ENCODE measurements at regions not wholly inside any gene's neighbourhood (a gene's known extent, or its start where the extent isn't known, plus 50 kb on each side); places are given as distances from the start of the nearest gene placed in this dataset.
A peak's percentile ranks its signal among the peaks of the same experiment; 100 is the strongest.
"Not testable (repeated sequence)": the region's sequence is repeated elsewhere in the genome, so short reads cannot be mapped to it uniquely, and the experiment has no call there.

GRCh38 chr1:204760350-204760749 is 74.8 kb upstream of the LRRN2 start:
- Mint-ChIP-seq H3K4me3 (no peak overlapping the region), H3K27me3 (ENCODE audit: low read depth) (peaks cover 5% of the 10 kb centered on the region), H3K9me3 (no peaks in the 10 kb centered on the region), H3K4me1 (ENCODE audit: low read depth) (peaks cover 6% of the 10 kb centered on the region), H3K36me3 (ENCODE audit: insufficient read depth) (no peaks in the 10 kb centered on the region)
- DNase-seq (no peak), ATAC-seq (no peak)

DNA sequence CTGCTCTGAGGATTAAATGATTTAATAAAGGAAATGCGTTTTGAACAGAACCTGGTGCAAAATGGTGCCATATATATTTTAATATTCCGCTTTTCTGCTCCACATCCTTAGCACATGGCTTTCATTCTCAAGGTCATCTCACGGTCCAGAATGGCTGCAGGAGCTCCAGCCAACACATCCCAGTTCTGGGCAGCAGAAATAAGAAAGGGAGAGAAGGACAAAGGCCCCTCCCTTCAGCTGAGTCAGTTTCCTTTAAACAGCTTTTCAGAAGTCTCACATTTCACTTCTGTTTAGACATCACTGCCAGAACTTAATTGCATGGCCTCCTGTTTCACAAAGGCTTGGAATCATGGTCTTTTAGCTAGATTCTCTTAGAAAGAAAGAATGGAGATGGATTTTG is 75.2 kb upstream of the LRRN2 start:
- H3K4me1 Mint-ChIP-seq (ENCODE audit: low read depth): peaks cover 6% of the 10 kb centered on the region
- H3K9me3 Mint-ChIP-seq: no peaks in the 10 kb centered on the region
- H3K4me3 Mint-ChIP-seq: no peak overlapping the region
- DNase-seq (no peak), ATAC-seq (no peak)
- H3K36me3 Mint-ChIP-seq (ENCODE audit: insufficient read depth): no peaks in the 10 kb centered on the region
- peaks cover 7% of the 10 kb centered on the region for H3K27me3 Mint-ChIP-seq (ENCODE audit: low read depth)

DNA sequence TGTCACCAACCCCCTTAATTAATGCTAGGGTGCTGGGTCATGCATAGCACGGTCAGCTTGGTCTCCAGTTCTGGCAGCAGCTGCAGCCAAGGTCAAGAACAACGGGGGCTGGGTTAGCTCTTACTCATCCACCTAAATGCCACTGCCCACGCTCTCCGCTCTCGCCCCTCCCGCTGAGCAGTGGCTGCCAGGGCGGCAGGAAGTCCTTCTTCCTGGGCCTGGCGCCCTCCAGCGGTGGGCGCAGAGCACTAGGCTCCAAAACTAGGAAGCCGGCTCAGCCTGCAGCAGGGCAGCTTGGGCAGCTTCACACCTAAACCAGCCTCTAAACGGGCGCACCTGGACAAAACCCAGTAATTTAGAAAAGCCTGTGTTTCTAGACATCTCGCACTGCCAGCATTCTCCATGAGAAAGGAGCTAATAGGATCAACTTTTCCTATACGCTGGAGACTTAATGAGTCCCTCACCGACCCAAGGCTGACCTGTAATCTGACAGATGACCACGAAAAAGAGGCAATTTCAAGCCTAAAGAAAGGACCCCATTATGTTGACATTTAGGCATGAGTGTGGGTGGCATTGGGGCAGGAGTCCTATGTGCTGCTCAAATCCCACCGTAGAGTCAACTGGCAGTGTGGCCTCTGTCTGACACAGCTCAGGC is 78.4 kb upstream of the LRRN2 start:
- no peaks in the 10 kb centered on the region for H3K9me3 Mint-ChIP-seq
- H3K4me3 Mint-ChIP-seq: no peak overlapping the region
- peaks cover 13% of the 10 kb centered on the region for H3K27me3 Mint-ChIP-seq (ENCODE audit: low read depth)
- DNase-seq: peak; percentile 52
- ATAC-seq: peak; percentile 93 to 94
- H3K36me3 Mint-ChIP-seq (ENCODE audit: insufficient read depth): no peaks in the 10 kb centered on the region
- H3K4me1 Mint-ChIP-seq (ENCODE audit: low read depth): peaks cover 6% of the 10 kb centered on the region

GRCh38 chr1:204769997-204770396 is 84.5 kb upstream of the LRRN2 start:
- Mint-ChIP-seq H3K27me3 (ENCODE audit: low read depth) (peaks cover 26% of the 10 kb centered on the region), H3K4me1 (ENCODE audit: low read depth) (no peaks in the 10 kb centered on the region), H3K36me3 (ENCODE audit: insufficient read depth) (no peaks in the 10 kb centered on the region), H3K4me3 (no peak overlapping the region), H3K9me3 (no peaks in the 10 kb centered on the region)
- ATAC-seq (no peak), DNase-seq (no peak)

- Mint-ChIP-seq H3K36me3 (ENCODE audit: insufficient read depth) (no peaks in the 10 kb centered on the region), H3K27me3 (ENCODE audit: low read depth) (peaks cover 17% of the 10 kb centered on the region), H3K4me3 (no peak overlapping the region), H3K9me3 (no peaks in the 10 kb centered on the region), H3K4me1 (ENCODE audit: low read depth) (no peaks in the 10 kb centered on the region)
- DNase-seq: no peak
- ATAC-seq: no peak
Measured at GRCh38 chr1:204771358-204771757, 85.8 kb upstream of the LRRN2 start.

DNA sequence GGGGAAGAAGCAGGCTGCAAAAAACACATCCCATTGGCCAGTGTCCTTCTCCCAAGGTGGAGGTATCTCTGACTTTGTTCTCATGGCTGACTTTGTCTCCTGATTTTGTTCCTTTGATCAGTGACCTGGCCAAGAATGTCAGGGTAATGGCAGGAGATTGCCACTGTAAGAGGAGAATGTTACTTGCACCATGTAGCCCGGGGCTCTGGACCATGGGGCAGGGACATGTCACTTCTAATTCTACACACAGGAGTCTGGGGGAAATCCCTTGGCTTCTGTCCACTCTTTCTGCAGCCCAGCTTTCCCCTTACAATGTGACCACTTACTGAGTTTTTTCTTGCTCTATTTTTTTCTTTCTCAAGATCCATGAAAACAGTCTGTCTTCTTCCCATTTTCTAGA is 87.7 kb upstream of the LRRN2 start:
- ATAC-seq: no peak
- H3K4me1 Mint-ChIP-seq (ENCODE audit: low read depth): no peaks in the 10 kb centered on the region
- no peak for DNase-seq
- no peak overlapping the region for H3K4me3 Mint-ChIP-seq
- H3K27me3 Mint-ChIP-seq (ENCODE audit: low read depth): peaks cover 20% of the 10 kb centered on the region
- H3K9me3 Mint-ChIP-seq: no peaks in the 10 kb centered on the region
- no peaks in the 10 kb centered on the region for H3K36me3 Mint-ChIP-seq (ENCODE audit: insufficient read depth)

DNA sequence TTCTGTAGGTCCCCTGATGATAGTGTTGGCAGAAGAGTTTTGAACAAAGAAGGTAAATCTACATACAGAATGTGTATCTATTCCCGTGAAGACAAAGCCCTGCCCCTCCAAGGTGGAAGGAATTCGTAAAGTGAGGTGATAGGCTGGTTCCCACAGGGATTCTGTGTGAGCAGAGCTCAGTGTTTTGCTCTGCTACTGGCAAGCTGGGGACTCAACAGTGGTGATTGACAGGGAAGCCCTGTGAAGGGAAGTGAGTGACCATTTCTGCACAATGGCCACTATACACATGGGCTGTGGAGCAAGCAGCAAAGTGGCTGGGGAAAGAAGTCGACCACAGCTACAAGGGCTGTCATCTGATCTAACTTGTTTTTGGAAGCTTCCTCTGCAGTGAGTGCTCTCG is 90.0 kb upstream of the LRRN2 start:
- Mint-ChIP-seq H3K4me1 (ENCODE audit: low read depth) (no peaks in the 10 kb centered on the region), H3K4me3 (no peak overlapping the region), H3K9me3 (no peaks in the 10 kb centered on the region), H3K36me3 (ENCODE audit: insufficient read depth) (no peaks in the 10 kb centered on the region), H3K27me3 (ENCODE audit: low read depth) (peaks cover 14% of the 10 kb centered on the region)
- DNase-seq (no peak), ATAC-seq (no peak)

DNA sequence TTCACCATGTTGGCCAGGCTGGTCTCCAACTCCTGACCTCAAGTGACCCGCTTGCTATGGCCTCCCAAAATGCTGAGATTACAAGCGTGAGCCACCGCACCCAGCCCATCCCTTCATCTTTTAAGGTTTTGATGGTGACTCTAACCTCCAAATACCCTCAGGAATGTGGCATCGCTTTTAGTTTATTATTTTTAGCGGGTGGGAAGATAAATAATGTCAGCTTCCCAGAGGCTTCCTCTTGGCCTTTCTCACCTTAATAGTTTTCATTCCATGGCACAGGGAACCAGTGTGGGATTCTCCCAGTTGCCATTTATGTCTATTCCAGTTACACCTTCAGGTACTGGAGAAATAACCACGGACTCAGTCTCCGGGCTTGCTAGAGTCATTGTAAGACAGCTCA is 92.1 kb upstream of the LRRN2 start:
- ATAC-seq (no peak), DNase-seq (no peak)
- H3K27me3 Mint-ChIP-seq (ENCODE audit: low read depth): peaks cover 18% of the 10 kb centered on the region
- no peaks in the 10 kb centered on the region for H3K4me1 Mint-ChIP-seq (ENCODE audit: low read depth)
- no peaks in the 10 kb centered on the region for H3K36me3 Mint-ChIP-seq (ENCODE audit: insufficient read depth)
- no peak overlapping the region for H3K4me3 Mint-ChIP-seq
- H3K9me3 Mint-ChIP-seq: no peaks in the 10 kb centered on the region

GRCh38 chr1:204780630-204781029 is 90.0 kb upstream of the NFASC start:
- Mint-ChIP-seq H3K36me3 (ENCODE audit: insufficient read depth) (no peaks in the 10 kb centered on the region), H3K27me3 (ENCODE audit: low read depth) (peaks cover 19% of the 10 kb centered on the region), H3K9me3 (no peaks in the 10 kb centered on the region), H3K4me1 (ENCODE audit: low read depth) (no peaks in the 10 kb centered on the region), H3K4me3 (no peak overlapping the region)
- DNase-seq (no peak), ATAC-seq (no peak)

DNA sequence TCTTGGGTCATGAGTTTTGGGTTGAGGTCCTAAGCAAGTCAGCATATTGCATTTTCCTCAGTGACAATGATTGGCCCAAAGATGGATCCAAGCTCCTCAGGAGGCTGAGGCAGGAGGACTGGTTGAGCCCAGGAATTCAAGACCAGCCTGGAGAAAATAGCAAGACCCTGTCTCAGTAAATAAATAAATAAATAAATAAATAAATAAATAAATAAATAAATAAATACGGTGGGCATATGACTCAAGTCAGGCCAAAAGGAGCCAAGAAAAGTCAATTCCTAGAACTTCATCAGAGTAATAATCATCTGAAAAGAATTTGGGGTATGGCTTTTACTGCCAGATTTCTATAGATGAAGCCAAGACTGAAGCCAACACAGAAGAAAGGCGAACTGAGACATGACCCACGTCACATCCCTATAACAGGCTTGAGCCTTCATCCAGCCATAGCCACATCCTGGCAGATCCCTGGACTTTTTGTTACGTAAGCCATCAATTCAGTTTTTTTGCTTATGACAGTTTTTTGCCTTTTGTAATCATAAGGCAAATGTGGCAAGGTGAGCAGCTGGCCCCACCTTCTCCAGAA is 88.5 kb upstream of the NFASC start:
- no peak for DNase-seq
- Mint-ChIP-seq H3K36me3 (ENCODE audit: insufficient read depth) (no peaks in the 10 kb centered on the region), H3K27me3 (ENCODE audit: low read depth) (peaks cover 22% of the 10 kb centered on the region), H3K4me1 (ENCODE audit: low read depth) (no peaks in the 10 kb centered on the region), H3K4me3 (no peak overlapping the region), H3K9me3 (no peaks in the 10 kb centered on the region)
- no peak for ATAC-seq

DNA sequence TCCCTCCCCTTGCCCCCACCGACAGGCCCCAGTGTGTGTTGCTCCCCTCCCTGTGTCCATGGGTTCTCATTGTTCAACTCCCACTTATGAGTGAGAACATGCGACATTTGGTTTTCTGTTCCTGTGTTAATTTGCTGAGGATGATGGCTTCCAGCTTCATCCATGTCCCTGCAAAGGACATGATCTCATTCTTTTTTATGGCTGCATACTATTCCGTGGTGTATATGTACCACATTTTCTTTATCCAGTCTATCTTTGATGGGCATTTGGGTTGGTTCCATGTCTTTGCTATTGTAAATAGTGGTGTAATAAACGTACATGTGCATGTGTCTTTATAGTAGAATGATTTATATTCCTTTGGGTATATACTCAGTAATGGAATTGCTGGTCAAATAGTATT is 85.6 kb upstream of the NFASC start:
- peaks cover 32% of the 10 kb centered on the region for H3K27me3 Mint-ChIP-seq (ENCODE audit: low read depth)
- ATAC-seq; H3K36me3 Mint-ChIP-seq (ENCODE audit: insufficient read depth); H3K9me3 Mint-ChIP-seq; H3K4me3 Mint-ChIP-seq; DNase-seq; H3K4me1 Mint-ChIP-seq (ENCODE audit: low read depth): not testable (repeated sequence)

GRCh38 chr1:204788470-204788869 is 82.2 kb upstream of the NFASC start:
- Mint-ChIP-seq H3K9me3 (no peaks in the 10 kb centered on the region), H3K4me1 (ENCODE audit: low read depth) (no peaks in the 10 kb centered on the region), H3K36me3 (ENCODE audit: insufficient read depth) (no peaks in the 10 kb centered on the region), H3K27me3 (ENCODE audit: low read depth) (peaks cover 32% of the 10 kb centered on the region), H3K4me3 (no peak overlapping the region)
- DNase-seq (no peak), ATAC-seq (no peak)

GRCh38 chr1:204791453-204792353 is 79.0 kb upstream of the NFASC start:
- no peaks in the 10 kb centered on the region for H3K4me1 Mint-ChIP-seq (ENCODE audit: low read depth)
- ATAC-seq (peak; percentile 89 to 90), DNase-seq (peak; percentile 82)
- H3K9me3 Mint-ChIP-seq: no peaks in the 10 kb centered on the region
- H3K27me3 Mint-ChIP-seq (ENCODE audit: low read depth): peaks cover 24% of the 10 kb centered on the region
- no peak overlapping the region for H3K4me3 Mint-ChIP-seq
- H3K36me3 Mint-ChIP-seq (ENCODE audit: insufficient read depth): no peaks in the 10 kb centered on the region

DNA sequence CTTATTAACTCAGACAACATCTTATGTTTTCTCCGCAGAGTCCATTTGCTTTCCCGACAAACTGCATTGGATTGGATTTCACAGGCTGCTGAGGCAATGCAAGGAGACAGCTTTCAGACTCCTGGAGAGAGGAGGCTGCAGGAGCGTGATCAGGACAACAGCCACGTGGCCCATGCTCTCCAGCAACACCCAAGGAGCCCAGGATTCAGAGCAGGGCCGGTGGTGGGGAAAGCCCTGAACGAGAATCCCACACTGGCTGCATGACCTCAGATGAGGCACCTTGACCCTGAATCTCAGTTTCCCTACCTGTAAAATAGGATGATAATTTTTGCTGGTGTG is 78.3 kb upstream of the NFASC start:
- DNase-seq: no peak
- H3K27me3 Mint-ChIP-seq (ENCODE audit: low read depth): peaks cover 21% of the 10 kb centered on the region
- no peaks in the 10 kb centered on the region for H3K9me3 Mint-ChIP-seq
- H3K4me1 Mint-ChIP-seq (ENCODE audit: low read depth): no peaks in the 10 kb centered on the region
- H3K4me3 Mint-ChIP-seq: no peak overlapping the region
- H3K36me3 Mint-ChIP-seq (ENCODE audit: insufficient read depth): no peaks in the 10 kb centered on the region
- no peak for ATAC-seq

Measured in activated T-cell treated with anti-CD3 and anti-CD28 coated beads, Interleukin-2, amount 50 U/mL, for 4 hours (primary cell).